ENCODE measurements at regions not wholly inside any gene's neighbourhood (a gene's known extent, or its start where the extent isn't known, plus 50 kb on each side); places are given as distances from the start of the nearest gene placed in this dataset.

GRCh38 chr14:98458702-98459101, 813.3 kb downstream of the BCL11B start:
- no peak for DNase-seq

DNA sequence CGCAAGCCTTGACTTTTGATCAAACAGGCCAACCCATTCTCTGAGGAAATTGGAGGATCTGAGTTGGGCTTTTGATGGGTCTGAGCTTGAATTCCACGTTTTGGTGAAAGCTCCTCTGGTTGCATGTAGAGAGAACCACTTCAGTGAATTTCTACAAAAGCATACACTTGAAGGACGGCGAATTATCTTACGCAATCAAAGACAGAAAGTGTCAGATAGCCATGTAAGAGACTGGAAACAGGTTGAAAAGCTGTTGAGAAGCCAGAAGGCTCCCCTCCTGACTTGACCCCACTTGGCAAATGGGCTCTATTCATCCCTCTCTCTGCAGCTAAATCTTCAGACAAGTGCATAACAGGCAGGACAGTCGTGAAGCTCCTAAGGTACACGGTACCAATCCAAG, 809.1 kb downstream of the BCL11B start:
- no peak for DNase-seq

- DNase-seq: no peak
Measured at GRCh38 chr14:98466807-98467206, 805.2 kb downstream of the BCL11B start.

- no peak for DNase-seq
Measured at GRCh38 chr14:98470663-98471062, 801.3 kb downstream of the BCL11B start.

GRCh38 chr14:98474900-98475299, 797.1 kb downstream of the BCL11B start:
- DNase-seq: no peak

GRCh38 chr14:98477935-98478334, 794.1 kb downstream of the BCL11B start:
- DNase-seq: no peak

DNA sequence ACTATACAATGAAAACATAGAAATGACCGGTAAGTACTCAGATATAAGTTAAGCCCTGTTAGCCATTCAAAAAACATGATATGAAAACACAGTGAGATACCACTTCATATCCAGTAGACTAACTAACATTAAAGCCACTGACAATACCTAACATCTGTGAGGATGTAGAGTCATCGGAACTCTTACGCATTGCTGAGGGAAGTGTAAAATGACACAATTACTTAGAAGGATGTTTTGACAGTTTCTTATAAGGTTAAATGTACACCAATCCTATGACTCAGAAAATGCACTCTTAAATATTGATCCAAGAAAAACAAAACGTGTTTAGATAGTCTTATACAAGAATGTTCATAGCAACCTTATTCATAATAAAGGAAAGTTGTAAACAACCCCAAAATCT, 782.9 kb downstream of the BCL11B start:
- no peak for DNase-seq

- DNase-seq: no peak
Measured at GRCh38 chr14:98494582-98494981, 777.4 kb downstream of the BCL11B start.

DNA sequence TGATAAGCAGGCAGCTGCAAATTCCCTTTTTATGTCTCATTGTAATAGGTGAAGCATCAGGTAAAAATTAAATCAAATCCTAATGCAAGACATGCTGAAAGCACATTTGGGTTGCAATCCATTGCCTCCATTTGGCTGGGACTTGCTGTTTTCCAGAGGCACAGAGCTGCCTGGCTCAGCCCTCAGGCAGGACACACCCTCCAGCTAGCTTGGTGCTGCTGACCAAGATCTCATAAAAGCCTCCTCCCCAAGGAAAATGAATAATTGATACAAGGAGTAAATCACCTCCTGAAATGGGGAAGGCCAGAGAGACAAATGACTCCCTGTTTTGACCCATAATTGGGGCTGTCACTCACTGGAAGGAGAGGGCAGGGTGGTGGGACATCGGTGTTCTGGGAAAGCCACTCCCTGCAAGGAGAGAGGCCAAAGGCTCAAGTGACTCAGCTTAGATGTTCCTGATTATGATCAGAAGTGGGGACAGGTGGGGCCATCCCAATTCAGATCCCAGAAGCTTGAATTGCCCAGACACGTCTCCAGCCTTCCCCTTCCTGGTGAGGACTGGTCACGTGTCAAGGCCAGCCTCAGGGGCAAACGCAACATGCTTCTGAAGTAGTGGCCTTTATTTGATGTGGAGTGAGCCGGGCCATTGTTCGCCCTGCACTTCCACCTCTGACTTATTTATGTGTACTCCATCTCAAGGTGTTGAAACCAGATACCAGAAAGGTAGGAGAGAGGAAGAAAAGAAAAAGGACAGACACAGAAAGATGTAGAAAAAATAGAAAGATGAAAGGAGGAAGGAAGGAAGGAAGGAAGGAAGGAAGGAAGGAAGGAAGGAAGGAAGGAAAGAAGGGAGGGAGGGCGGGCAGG, 773.7 kb downstream of the BCL11B start:
- DNase-seq: no peak

- no peak for DNase-seq
Measured at GRCh38 chr14:98501335-98501734, 770.7 kb downstream of the BCL11B start.

DNA sequence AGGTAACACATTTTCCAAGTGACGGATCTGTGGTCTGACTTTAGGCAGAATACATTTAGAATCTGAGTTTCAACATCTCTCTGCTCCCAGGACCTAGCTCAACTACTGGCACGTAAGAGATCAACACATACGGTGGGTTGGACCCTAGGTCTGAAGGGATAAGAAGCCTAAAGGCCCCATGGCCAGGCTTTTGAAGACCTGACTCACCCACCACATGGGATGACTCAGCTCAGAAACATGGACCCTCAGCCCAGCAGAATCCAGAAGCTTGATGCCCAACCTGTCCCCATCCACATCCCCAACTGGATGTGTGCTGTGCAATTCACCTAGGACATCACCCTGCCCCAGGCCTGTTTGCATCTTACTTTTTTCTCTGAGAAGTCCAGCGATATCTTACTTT, 770.2 kb downstream of the BCL11B start:
- DNase-seq: no peak

DNA sequence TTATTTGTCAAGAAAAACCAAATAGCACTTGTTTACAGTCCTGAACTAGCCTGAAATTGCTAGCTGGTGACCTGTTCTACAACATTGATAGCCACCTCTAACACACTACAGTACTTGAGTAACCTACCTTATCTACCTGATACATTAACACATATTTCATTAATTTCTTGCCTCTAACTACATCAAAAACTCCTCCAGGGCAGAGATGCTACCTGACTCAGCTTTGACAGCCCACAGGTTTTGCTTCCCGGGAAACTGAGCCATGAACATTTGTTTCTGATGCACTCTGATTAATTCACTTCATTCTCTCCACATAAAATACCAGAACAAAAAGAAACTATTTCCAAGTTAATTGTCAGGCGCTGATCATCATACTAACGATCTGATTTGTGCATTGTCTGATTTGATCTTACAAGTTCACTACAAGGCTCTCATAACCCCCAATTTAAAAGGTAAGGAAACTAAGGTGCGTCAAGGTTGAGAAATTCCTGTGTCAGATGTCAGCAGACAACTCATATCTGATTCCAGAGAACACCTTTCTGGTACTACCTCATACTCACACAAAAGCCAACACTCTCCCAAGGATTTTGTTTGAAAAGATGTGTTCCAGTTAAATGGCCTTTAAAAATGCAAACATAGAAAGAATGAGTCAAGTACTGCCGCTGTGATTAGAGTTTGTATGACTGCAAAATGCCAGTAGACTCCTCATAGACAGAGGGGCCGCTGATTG, 768.7 kb downstream of the BCL11B start:
- DNase-seq: no peak

DNA sequence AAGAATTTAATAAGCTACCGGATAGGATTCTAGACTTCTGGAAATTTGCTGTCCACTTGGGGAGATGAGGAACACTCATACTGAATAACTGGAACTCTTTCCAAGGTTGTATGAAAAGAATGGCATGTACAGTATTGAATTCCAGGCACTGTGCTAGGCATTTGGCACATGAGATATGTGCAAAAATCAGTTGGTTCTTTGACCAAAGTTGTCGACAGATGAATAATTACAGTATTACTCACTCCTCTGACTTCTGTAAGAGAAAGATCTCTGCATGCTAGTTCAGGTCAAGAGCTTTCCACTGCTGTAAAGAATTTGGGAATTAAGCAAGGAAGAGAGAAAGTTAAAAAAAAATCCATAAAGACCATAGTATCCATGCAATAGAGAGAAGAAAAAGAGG, 764.7 kb downstream of the BCL11B start:
- no peak for DNase-seq

- no peak for DNase-seq
Measured at GRCh38 chr14:98510392-98510791, 761.6 kb downstream of the BCL11B start.

GRCh38 chr14:98512501-98513251, 759.3 kb downstream of the BCL11B start:
- no peak for DNase-seq

GRCh38 chr14:98513558-98513957, 758.4 kb downstream of the BCL11B start:
- DNase-seq: no peak

GRCh38 chr14:98514016-98514415, 758.0 kb downstream of the BCL11B start:
- no peak for DNase-seq

- no peak for DNase-seq
Measured at GRCh38 chr14:98536256-98536655, 735.7 kb downstream of the BCL11B start.

DNA sequence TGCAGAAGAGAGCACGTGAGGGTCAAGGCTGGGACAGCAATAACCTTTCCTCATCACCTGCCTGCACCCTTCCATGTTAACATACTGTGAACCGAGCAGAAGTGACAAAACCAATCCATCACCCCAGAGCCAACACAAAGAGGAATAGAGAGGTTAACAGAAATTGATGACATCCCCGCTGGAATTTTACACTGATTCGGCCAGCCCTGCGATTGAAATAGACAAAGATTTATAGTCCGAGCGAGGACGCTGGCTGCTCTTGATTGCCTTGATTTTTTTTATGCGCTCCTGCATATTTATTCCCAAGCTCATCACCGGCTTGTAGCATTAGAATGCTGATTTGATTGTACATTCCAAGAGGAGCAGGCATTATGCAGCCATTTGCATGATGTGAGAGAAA, 729.7 kb downstream of the BCL11B start:
- DNase-seq: no peak

GRCh38 chr14:98543074-98543473, 728.9 kb downstream of the BCL11B start:
- DNase-seq: no peak

DNA sequence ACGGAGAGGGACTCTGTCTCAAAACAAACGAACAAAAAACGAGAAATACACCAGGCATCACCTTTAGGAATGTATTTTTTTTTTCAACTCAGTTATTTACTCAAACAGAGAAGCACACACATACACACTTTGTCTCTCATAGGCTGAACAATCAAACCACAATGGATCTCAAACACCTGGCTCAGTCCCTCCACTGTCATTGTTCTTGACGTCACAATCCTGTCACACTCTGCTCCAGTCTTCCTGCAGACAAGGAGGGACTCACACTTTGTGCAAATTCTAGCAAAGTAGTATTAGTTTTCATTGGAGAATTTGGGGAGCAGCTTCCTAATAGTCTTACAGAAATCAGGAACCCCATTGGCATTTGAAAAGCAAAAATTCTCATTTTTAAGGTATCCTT, 727.8 kb downstream of the BCL11B start:
- no peak for DNase-seq

- no peak for DNase-seq
Measured at GRCh38 chr14:98545181-98545580, 726.8 kb downstream of the BCL11B start.

DNA sequence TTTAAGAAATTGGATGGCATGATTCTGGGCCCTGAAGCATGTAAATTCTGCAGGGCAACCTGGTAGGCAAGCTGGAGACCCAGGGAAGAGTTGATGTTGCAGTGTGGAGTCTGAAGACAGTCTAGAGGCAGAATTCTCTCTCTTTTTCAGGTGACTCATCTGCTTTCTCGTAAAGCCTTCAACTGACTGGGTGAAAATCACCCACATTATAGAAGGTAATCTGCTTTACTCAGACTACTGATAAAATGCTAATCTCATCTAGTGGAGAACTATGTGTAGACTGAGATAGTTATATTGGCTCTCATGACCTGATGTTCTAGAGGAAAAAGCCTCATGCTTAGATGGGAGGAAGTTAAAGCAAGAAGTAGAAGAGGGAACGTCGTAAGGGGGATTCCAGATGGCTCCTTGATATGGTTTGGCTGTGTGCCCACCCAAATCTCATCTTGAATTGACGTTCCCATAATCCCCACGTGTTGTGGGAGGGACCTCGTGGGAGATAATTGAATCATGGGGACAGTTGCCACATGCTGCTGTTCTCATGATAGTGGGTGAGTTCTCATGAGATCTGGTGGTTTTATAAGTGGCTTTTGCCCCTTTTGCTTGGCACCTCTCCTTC, 723.8 kb downstream of the BCL11B start:
- no peak for DNase-seq

All from NCI-H2227 treated with DMSO at 0.1 percent for 48 hours (cell line).